8988T (cell line): ENCODE measurements at regions not wholly inside any gene's neighbourhood (a gene's known extent, or its start where the extent isn't known, plus 50 kb on each side); places are given as distances from the start of the nearest gene placed in this dataset.
"Not testable (repeated sequence)": the region's sequence is repeated elsewhere in the genome, so short reads cannot be mapped to it uniquely, and the experiment has no call there.

Source experiments
- DNase-seq: peaks from one replicate; pipeline ENCODE4 v3.0.0; 2011

GRCh38 chr13:44651724-44652123, 75.6 kb upstream of the TSC22D1 start:
- DNase-seq: no peak

- DNase-seq: no peak
Measured at GRCh38 chr13:44651209-44651608, 75.1 kb upstream of the TSC22D1 start.

- no peak for DNase-seq
Measured at GRCh38 chr13:44649834-44650233, 73.7 kb upstream of the TSC22D1 start.

GRCh38 chr13:44649104-44649428, 72.9 kb upstream of the TSC22D1 start:
- no peak for DNase-seq

GRCh38 chr13:44648392-44649103, 72.4 kb upstream of the TSC22D1 start:
- DNase-seq: no peak

GRCh38 chr13:44647560-44647959, 71.4 kb upstream of the TSC22D1 start:
- DNase-seq: not testable (repeated sequence)

- DNase-seq: no peak
Measured at GRCh38 chr13:44646044-44646443, 69.9 kb upstream of the TSC22D1 start.

GRCh38 chr13:44643256-44643655, 67.1 kb upstream of the TSC22D1 start:
- no peak for DNase-seq

- DNase-seq: no peak
Measured at GRCh38 chr13:44637581-44637980, 61.5 kb upstream of the TSC22D1 start.

GRCh38 chr13:44629465-44630183, 53.5 kb upstream of the TSC22D1 start:
- DNase-seq: no peak

GRCh38 chr13:44628826-44629225, 52.7 kb upstream of the TSC22D1 start:
- DNase-seq: not testable (repeated sequence)

- DNase-seq: no peak
Measured at GRCh38 chr13:44627441-44627840, 51.3 kb upstream of the TSC22D1 start.

GRCh38 chr13:44626176-44626575, 50.0 kb upstream of the TSC22D1 start:
- DNase-seq: no peak
